ENCODE measurements at regions not wholly inside any gene's neighbourhood (a gene's known extent, or its start where the extent isn't known, plus 50 kb on each side); places are given as distances from the start of the nearest gene placed in this dataset.

DNA sequence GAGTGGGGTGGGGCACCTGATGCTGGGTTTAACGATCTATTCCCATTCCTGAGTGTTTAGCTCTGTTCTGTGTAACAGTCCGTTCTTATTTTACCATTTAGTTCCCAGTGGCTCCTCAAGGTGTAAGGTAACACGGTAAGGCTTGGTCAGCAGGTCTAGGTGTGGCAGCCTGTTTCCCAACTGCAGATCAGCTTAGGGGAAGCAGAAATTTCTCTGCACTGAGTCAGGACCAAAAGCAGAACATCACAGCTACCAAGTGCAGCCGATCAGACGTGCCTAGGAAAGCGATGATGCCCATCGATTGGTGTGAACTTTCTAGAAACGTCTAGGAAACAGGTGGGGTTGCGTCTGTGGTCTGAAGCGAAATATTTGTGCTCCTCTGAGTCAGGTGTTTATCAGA, 240.1 kb downstream of the STIM2 start:
- no peak overlapping the region for H2AFZ ChIP-seq (ENCODE audit: low read depth)
- H3K79me2 ChIP-seq (ENCODE audit: insufficient read depth): no peaks in the 10 kb centered on the region
- 21% methylated on average over 10 of the region's 10 CpGs for WGBS (ENCODE audit: low lambda C conversion rate)
- H3K4me3 ChIP-seq (ENCODE audit: low read depth in 2 of 2, low read length in 1 of 2): no peak overlapping the region
- H3K9ac ChIP-seq: no peak overlapping the region
- TF ChIP-seq SIN3A (IDR thresholded peaks at IDR 0.05; ENCODE audit: borderline replicate concordance, low read depth, low read length) (no peak), FOXM1 (IDR thresholded peaks at IDR 0.05; ENCODE audit: low read depth) (no peak), ELF1 (IDR thresholded peaks at IDR 0.05) (no peak), RXRA (IDR thresholded peaks at IDR 0.05; ENCODE audit: borderline replicate concordance, low read depth) (no peak), EP300 (IDR thresholded peaks at IDR 0.05; ENCODE audit: borderline replicate concordance in 1 of 2, low read depth in 1 of 2, low read length in 1 of 2) (no peak), FOXJ3 (CRISPR knock-in tag; IDR thresholded peaks at IDR 0.05) (no peak), RFX5 (IDR thresholded peaks at IDR 0.05; ENCODE audit: low read length) (no peak), YY1 (IDR thresholded peaks at IDR 0.05; ENCODE audit: low read depth) (no peak), POLR2AphosphoS5 (IDR thresholded peaks at IDR 0.05; ENCODE audit: low read depth, low read length) (no peak), EZH2phosphoT487 (IDR thresholded peaks at IDR 0.05; ENCODE audit: borderline replicate concordance, low read depth) (no peak), NFIC (IDR thresholded peaks at IDR 0.05; ENCODE audit: borderline replicate concordance) (no peak), FOSL2 (IDR thresholded peaks at IDR 0.05; ENCODE audit: borderline replicate concordance, low read depth) (no peak), TEAD4 (IDR thresholded peaks at IDR 0.05; ENCODE audit: borderline replicate concordance, insufficient read depth) (no peak), RAD21 (IDR thresholded peaks at IDR 0.05; ENCODE audit: low read length) (no peak), MEF2A (IDR thresholded peaks at IDR 0.05; ENCODE audit: borderline replicate concordance, low read depth) (no peak), GATA2 (CRISPR knock-in tag; IDR thresholded peaks at IDR 0.05) (no peak)
- TF ChIP-seq, protein P1, sequence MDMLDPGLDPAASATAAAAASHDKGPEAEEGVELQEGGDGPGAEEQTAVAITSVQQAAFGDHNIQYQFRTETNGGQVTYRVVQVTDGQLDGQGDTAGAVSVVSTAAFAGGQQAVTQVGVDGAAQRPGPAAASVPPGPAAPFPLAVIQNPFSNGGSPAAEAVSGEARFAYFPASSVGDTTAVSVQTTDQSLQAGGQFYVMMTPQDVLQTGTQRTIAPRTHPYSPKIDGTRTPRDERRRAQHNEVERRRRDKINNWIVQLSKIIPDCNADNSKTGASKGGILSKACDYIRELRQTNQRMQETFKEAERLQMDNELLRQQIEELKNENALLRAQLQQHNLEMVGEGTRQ (IDR thresholded peaks at IDR 0.05; ENCODE audit: borderline replicate concordance, low read depth, low read length): no peak
- TF ChIP-seq, protein P2, sequence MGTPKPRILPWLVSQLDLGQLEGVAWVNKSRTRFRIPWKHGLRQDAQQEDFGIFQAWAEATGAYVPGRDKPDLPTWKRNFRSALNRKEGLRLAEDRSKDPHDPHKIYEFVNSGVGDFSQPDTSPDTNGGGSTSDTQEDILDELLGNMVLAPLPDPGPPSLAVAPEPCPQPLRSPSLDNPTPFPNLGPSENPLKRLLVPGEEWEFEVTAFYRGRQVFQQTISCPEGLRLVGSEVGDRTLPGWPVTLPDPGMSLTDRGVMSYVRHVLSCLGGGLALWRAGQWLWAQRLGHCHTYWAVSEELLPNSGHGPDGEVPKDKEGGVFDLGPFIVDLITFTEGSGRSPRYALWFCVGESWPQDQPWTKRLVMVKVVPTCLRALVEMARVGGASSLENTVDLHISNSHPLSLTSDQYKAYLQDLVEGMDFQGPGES (IDR thresholded peaks at IDR 0.05; ENCODE audit: low read depth, low read length): no peak
- TF ChIP-seq, protein P3, sequence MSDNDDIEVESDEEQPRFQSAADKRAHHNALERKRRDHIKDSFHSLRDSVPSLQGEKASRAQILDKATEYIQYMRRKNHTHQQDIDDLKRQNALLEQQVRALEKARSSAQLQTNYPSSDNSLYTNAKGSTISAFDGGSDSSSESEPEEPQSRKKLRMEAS (IDR thresholded peaks at IDR 0.05; ENCODE audit: low read depth): no peak
- H3K27ac ChIP-seq (ENCODE audit: low read depth in 2 of 2, low read length in 1 of 2): no peak overlapping the region
- ChIA-PET POLR2A (no interaction called here), CTCF (no interaction called here)
- no peaks in the 10 kb centered on the region for H3K9me2 ChIP-seq
- H4K20me1 ChIP-seq (ENCODE audit: insufficient read depth): no peaks in the 10 kb centered on the region
- H3F3A ChIP-seq (replicated peaks; ENCODE audit: insufficient read depth): no peaks in the 10 kb centered on the region
- H3K4me2 ChIP-seq: no peak overlapping the region
- H3K27me3 ChIP-seq (ENCODE audit: insufficient read depth): no peaks in the 10 kb centered on the region; the same call in 1 of the 2 replicates
- DNase-seq: no peak
- H3K36me3 ChIP-seq (replicated peaks in 1 of 2; ENCODE audit: control insufficient read depth in 1 of 2, insufficient read depth in 2 of 2, low read length in 1 of 2): no peaks in the 10 kb centered on the region
- H3K9me3 ChIP-seq: no peaks in the 10 kb centered on the region
- H3K4me1 ChIP-seq (ENCODE audit: control insufficient read depth in 1 of 2, insufficient read depth in 2 of 2, low read depth in 1 of 2, low read length in 1 of 2): no peaks in the 10 kb centered on the region

Data from SK-N-SH (cell line).